Right forelimb (tissue), 1 donor: ENCODE measurements at regions not wholly inside any gene's neighbourhood (a gene's known extent, or its start where the extent isn't known, plus 50 kb on each side); places are given as distances from the start of the nearest gene placed in this dataset.
A peak's percentile ranks its signal among the peaks of the same experiment; 100 is the strongest.

ENCODE experiments used
- DNase-seq: peaks from one replicate; pipeline ENCODE4 v3.0.0-alpha.2; 2018

DNA sequence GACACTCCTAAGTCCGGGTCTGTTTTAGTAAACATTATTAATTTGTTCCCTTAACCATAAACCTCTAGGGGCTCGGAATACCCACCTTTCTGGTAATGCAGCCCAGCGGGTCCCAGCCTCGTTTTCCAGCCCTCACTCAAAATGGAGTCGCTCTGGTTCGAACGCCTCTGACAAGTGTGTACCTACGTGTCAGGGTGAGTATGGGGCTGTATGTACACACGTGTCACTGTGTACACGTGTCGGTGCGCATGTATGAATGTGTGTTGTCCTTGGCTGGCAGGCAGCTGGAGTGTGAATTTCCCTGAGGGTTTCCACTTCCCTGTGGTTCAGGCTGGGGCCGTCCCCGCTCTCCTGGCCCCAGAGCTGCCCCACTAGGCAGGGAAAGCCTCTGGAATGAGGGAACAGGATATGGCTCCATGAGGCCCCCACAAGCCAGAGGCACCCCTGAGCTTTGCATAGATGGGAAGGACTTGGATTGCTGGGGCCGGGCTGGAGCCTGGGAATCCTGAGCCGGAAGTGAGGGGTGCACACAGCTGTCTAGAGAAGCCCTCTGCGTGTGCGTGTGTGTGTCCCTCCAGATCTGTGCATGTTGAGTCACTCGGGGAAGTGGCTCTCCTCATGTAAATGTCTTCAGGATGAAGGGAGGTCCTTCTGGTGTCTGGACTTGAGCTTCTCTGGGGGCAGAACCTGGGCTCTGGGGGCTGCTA lies 160.8 kb upstream of the IER5L start:
- DNase-seq, result no peak

DNA sequence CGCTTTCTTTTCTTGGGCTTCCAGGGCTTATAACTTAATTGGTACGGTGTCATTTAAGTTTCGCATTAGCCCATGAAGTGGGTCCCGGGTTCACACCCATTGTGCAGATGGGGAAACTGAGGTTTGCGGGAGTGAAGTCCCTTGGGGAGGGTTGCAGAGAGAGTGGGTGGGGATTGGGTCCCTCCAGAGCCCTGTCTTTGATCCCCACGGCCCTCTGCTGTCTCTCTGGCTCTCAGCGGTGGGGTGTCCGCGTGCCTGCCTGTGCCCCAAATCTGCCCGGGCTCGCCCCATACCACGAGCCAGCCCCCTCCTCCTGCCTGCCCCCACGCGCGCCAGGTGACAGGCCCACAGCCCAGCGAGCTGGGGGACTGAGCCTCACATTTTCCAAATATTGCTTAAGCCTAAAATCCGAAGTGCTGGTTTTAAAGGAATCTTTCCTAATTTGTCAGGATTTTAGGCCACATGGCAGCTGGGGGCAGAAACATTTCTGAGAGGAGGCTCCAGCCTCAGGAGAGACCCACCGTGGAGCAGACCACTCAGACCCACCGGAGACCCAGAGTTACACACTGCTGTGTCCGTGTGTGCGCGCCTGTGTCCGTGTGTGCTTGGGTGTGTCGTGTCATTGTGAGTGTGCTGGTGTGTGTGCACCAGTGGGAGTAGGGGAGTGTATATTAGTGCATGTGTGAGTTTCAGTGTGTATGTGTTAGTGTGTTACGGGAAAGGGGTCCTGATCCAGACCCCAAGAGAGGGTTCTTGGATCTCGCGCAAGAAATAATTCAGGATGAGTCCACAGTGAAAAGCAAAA lies 159.5 kb upstream of the IER5L start:
- no peak for DNase-seq

DNA sequence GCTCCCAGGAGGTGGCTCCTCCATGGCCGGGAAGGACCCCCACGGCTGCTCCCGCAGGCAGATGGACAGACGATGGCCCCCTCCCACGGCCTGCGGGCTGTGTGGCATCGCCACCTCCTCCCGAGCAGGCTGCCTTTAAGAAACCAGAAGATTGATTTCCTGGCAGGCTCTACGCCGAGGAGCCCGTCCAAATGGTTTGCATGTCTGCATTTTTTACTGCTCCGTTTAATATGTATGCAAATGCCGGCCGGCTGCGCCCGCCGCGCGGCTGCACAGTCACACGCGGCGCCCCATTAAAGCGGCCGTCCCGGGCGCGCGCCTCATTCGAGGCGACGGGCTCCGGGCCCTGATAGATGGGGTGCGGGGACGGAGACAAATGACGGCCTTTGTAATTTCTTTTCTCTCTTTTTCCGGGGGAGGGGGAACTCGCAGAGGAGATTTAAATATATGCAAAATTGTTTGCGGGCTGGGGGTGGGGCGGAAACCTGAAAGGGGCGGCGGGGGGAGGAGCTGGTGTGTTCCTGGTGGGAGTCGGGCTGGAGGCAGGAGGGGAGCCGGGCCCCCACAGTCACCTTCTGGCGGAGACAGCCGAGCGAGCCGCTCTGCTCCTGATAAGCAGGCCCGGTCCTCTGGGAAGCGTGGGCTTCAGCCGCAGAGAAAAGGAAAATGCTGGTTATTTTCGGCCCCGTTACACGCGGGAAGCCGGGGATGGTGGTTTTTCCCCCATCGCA lies 158.7 kb upstream of the IER5L start:
- DNase-seq, result peak; percentile 83

DNA sequence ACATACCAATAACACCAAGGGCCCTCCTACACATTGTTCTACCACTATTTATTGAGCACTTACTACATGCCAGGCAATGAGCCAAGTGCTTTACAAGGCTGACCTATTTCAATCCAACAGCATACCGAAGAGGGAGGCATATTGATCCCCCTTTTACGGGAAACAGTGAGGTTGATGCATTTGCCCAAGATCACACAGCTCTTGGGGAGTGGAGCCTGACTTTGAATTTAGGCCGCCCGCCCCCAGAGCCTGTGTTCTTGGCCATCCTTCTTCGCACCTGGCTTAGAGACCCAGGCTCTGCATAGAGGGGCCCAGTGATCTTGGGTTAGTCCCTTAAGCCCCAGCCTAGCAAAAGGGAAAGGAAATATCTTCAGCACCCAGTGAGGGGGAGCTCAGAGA lies 158.1 kb upstream of the IER5L start:
- no peak for DNase-seq

DNA sequence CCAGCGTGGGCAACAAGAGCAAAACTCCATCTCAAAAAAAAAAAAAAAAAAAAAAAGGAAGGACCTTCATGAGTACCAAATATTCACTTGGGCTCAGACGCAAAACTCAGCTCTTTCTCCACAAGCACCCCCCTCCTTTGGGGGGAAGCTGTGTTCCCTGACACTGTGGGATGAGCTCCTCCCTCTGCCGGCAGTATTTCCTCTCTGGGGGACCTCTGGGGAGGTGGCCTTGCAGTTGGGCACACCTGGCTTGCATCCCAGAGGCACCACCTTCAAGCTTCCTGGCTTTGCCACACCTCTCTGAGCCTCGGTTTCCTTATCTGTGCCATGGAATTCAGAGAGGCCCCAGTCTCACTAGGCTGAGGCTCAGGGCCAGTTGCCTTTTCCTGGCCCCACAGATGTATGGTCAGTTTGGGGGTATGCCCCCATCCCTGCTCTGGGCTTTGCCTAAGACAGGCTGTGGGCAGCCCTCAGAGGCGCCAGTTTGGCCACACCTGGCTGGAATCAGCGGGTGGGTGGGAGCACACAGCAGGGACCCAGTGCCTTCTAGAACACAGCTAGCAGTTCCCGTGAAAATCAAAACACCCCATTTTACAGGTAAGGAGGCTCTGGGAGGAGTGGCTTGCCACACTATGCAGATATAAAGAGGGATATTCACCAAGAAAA lies 157.5 kb upstream of the IER5L start:
- no peak for DNase-seq

DNA sequence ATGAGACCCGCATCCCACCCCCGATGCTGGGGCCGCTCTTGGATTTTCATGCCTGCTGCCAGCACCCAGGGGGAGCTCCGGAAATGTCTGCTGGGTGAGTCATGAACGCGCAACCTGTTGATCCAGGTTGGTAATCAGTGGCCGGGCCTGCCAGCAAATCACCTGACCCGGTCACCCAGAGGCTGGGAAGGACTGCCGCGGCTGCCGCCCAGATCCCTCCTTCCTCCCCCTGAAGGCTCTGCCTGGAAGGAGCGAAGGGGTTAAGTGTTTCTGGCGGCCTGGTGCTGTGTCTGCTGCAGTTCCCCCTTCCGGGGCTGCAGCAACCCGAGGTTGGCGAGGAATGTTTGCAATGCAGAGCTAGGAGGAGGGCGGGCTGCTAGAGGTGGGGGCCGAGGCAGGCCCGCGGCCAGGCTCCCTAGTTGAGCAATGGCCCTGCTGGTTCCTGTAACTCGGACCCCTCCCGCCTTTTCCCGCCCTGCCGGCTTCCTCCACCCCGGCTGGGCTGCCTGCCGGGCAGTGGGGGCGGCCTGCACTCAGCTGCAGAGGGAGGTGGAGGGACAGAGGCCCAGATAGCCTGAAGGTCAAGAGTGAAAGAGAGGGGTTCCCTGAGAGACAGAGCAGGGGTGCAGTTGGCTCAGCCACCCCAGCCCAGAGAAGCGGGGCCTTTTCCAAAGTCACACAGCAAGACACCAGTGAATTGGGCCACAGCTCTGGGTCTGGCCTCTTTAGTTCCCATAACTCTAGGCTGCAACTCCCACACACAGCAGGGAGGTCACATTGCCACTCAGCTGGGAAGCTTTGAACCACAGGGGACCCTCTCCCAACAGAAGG lies 156.3 kb upstream of the IER5L start:
- peak; percentile 91 for DNase-seq

DNA sequence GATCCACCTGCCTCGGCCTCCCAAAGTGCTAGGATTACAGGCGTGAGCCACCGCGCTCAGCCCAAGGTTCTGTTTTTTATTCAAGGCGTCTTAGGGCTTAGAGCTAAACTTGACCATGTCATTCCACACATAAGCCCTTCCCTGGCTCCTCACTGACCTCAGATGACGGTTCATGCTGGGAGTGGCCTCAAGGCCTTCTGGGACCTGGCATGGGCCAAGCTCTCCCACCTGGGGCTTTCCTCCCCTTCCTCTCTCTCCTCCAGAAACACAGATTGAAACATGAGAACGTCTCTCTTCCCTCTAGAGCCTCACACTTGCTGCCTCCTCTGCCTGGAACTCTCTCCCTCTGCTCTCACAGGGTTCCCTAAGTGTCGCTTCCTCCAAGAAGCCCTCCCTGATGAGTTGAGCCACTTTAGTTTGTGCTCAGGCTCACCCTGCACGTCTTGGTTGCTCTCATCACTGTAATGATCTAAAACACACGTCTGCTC lies 155.6 kb upstream of the IER5L start:
- DNase-seq, result no peak

DNA sequence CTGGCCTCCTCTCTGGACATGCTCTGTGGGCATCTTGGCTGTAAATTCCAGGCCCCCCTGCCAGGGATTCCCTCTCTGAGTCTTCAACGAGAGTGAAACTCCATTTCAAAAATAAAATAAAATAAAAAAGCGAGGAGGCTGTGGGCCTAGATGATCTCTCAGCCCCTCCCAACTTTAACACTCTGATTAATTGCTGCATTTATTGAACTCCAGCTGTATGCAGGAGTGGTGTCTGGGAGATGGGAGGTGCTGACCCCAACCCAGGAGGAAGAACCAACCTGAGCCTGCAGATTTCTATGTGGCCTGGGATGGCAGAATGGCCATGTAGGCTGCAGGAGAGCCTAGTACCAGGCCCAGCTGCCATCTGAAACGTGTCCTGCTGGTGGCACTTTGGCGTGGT lies 154.5 kb upstream of the IER5L start:
- no peak for DNase-seq

DNA sequence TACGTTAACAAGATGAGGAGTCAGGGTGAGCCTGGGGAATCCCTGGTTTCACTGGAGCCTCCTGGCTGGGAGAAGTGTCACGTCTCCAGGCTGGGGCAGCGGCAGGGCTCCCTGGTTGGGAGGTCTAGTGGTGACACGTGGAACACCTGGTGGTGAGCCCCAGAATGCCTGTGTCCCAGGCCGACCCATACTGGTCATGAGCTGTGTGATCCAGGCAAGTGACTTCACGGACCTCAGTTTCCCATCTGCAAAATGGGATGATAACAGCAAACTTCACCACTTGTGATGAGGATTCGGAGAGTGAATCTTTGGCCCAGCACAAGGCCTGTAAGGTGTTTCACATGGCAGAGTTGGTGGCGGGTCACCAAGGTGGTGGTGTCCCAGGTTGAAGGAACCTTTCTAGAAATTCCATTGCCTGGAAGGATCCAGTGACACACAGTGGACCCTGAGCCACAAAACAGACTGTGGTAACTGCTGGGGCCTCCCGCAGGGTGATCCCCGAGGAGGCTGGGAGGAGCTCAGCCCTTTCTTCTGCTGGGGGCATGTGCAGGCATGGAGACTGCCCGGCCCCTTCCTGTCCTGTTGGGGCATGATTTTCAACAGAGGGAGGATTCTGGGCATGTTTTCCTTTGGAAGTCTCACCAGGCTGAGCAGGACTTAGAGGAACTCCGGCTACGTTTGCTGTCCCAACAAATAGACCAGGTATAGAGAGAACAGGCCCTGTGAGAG lies 153.9 kb upstream of the IER5L start:
- no peak for DNase-seq

DNA sequence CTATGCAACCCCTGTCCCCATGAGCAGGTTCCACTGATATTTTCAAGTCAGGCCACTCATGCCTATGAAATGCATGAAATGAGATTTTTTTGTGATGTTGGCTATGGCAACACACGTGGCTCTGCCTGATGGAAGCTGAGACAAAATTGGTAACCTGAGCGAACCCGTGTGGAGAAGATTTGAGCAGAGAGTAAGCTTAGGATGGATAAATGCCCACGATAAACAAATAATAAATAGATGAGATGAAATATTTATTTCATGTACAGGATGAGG lies 153.4 kb upstream of the IER5L start:
- no peak for DNase-seq

DNA sequence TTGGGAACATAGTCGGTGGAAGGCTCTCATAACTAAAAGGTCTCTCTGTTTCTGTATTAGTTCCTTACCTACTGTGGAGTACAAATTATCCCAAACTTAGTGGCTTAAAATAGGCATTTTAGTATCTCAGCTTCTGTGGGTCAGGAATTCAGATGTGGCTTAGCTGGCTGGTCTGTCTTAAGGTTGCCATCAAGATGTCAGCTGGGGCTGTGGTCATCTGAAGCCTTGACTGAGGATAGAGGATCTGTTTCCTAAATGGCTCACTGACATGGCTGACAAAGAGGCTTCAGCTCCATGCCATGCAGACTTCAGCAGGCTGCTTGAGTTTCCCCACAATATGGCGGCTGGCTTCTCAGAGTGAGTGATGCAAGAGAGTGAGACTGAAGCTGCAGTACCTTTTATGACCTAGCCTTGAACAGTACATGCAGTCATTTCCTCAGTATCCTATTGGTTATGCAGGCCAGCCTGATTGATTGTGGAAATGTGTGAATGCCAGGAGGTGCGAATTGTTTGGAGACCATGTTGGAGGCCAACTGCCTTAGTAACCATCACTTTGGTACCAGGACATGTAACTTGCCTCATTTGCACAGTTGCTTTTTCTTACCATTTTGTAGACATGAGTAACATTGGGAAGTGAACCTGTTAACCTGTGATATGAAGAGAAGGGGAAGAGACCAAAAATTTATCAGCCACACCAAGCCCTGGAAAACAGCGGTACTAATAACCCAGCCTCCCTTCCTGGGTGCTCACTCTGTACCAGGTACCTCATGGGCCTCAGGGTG lies 152.8 kb upstream of the IER5L start:
- DNase-seq, result no peak

DNA sequence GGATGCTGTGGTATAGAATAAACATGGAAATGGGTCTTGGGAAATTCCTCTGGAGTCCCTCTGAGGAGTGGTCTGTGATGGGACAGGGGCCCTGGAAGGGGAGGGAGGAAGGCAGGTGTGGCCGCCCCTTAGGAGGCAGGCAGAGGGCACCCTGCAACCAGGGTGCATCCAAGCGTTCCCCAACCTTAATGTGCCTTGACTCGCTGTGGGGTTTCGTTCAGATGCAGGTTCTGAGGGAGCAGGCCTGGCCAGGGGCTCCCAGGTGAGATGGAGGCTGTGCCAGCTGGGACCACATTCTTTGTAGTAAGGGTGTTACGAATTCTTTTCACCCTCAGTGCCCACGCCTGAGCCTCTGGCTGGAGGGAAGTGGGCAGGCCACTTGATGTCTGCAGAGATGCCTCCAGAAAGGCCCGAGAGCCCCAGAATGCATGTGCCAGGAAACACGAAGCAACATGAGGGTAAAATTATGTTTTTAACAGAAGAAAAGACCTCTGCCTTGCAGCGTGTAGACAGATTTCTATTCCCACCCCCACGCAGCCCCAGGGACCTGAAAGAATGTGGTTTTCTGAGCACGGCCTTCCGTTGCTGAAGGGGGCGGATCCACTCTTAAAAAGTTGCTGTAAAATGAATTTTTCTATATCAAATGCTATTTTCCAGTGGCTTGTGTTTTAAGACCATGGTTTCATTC lies 150.4 kb upstream of the IER5L start:
- no peak for DNase-seq

DNA sequence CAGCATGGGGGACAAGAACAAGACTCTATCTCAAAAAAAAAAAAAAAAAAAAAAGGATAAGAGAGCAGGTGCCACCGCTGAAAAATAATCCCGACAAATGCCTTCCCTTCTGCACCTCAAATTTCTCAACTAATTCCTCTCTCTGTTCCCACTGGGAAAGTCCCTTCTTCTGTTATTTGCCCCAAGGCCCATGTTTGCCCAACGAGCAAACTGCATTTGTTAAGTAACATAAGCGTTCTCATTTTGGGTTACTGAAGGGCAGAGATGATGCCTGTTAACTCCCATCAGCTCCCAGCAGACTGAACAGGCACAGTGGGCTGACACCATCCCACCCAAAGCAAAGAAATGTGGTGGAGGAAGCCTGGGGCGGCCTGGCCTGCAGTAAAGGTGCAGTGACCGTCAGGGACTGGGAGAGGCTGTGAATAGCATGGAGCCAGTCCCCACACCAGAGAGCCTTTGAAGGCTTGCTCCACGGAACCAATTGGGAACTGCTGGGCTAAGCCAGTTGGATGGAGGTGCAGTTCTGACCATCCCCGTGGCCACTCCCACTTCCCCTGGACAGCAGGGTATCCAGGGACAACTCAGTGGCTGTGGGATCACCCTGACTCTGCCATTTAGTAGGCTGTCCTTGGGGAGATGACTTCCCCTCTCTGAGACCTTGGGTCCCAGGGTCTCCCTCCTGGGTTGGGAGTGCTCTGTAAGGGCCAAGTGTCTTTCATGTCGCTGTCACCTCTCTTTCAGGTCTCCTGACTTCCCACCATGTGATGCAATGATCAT lies 149.7 kb upstream of the IER5L start:
- no peak for DNase-seq

DNA sequence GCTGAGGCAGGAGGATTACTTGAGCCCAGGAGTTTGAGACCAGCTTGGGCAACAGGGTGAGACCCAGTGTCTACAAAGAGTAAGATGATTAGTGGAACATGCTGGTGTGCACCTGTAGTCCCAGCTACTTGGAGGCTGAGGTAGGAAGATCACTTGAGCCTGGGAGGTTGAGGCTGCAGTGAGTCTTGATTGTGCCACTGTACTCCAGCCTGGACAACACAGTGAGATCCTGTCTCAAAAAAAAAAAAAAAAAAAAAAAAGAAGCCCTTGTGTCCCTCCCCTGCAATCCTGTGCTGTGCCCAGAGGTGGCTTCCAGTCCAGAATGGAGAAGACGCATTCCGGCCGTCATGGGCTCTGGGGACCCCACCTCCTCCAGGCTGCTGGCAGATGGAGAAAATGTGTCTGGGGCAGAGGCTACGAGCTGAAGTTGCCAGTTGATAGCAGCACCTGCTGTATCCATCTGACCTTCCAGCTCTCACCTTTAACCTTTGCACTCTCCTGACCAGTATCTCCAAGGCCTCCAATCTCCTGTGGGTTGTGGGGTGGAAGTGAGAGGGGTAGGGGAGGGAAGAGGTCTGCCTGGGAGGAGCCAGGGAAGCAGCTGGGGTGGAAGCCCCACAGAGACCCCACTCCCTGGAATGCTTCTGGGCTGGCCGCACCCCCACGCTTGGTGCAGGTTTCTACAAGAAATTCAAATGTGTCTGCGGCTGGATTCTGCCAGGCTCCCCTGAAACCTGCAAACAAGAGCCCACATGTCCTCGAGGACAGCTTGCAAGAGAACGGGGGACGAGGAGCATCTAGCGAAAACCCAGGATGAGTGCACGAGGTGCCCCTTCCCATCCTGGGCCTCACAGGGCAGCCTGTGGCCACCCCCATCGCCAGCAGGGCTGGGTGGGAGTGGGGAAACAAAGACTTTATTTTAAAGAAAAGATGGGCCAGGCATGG lies 148.3 kb upstream of the IER5L start:
- DNase-seq, result no peak

DNA sequence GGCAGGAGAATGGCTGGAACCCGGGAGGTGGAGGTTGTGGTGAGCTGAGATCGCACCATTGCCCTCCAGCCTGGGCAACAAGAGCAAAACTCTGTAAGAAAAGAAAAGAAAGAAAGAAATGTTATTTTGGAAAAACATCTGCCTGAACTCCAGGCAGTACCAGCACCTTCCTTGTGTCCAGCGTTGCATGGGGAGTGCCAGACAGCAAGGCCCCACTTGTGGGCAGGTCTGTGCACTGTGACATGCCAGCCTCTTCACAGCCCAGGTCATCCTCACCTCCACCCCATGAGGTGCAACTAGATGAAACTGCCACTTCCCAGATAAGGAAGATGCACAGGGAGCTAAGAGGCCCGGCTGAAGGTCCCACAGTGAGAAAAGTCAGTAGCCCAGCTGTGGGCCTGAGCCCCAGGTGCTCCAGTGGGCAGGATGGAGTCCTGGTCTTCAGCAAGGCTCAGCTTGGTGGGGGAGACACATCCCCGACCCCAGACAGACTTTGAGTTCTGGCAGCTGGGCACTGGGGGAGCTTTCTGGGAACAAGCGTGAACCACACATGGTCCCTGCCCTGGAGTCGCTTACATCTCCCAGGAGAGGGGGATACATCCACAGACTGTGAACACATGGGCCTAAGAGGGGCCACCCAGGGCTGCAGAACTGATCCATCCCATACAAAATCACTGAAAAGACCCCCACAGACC lies 146.9 kb upstream of the IER5L start:
- DNase-seq, result no peak

DNA sequence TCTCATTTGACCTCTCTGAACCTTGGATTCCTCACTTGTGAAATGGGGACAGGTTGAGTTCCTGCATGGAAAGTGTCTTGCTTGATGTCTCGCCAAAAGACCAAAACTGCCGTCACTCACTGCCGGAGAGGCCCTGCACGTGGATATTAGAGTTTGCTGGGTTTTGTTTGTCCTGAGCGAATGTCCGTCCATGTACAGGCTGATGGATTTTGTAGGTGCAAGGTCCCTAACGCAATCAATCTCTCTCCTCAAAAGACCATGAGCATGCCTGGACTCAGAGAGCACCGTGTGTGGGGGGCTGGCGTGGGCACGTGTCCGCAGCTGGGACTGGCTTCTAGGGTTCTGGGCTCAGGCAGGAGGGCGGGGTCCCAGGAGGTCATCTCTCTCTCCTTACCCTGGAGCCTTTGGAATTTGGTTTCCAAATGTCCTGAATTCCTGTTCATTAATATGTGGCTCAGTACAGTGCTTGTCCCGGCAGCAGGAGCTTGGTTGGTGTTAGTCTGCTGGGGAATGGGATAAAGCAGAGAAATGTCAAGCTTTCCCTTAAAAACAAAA lies 146.0 kb upstream of the IER5L start:
- peak; percentile 33 for DNase-seq

DNA sequence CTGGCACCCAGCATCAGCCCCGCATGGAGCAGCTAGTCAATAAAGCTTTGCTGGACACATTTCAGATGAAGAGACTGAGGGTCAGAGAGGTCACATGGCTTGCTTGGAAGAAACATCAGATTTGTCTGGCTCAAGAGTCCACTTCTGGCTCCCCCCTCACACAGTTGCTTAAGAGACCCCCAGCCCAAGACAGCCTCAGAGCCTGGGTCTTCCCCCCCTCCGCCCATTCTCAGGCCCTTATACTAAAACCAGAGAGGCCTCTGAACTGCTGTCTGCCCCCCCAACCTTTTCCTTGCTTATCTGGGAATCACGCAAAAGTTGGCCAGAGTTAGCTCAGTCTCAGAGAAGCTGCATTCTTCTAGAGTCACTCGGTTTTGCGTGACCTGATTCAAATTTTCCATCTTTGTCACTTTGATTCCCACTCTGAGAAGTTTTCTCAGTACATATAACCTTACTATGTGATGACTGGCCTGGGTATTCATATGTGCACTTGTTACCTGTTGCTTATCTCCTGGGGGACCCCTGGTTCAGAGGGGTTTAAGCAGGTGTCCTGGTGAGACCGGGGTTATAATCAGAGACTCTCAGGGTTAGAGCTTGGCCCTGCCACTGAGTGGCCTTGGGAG lies 145.4 kb upstream of the IER5L start:
- peak; percentile 19 for DNase-seq
